ENCODE measurements at regions not wholly inside any gene's neighbourhood (a gene's known extent, or its start where the extent isn't known, plus 50 kb on each side); places are given as distances from the start of the nearest gene placed in this dataset.

DNA sequence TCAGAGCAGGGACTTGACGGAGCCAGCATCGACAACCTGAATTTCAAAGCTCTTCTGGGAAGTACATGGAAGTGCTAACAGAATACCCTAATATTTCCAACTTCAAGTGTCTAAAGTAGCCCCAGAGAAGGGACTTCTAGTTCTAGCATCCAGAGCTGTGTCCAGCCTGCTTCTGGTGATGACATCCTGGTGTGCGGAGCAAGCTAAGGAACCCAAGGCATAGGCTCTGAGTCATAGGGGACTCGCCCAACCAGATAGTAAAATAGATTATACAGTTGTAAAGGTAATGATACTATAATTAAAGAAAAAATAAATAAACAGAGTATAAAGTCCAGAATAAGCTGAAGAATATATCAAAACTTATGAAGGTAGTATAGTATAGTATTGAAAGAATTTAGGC is 108.1 kb upstream of the SERPINE2 start:
- TF ChIP-seq, protein P1, sequence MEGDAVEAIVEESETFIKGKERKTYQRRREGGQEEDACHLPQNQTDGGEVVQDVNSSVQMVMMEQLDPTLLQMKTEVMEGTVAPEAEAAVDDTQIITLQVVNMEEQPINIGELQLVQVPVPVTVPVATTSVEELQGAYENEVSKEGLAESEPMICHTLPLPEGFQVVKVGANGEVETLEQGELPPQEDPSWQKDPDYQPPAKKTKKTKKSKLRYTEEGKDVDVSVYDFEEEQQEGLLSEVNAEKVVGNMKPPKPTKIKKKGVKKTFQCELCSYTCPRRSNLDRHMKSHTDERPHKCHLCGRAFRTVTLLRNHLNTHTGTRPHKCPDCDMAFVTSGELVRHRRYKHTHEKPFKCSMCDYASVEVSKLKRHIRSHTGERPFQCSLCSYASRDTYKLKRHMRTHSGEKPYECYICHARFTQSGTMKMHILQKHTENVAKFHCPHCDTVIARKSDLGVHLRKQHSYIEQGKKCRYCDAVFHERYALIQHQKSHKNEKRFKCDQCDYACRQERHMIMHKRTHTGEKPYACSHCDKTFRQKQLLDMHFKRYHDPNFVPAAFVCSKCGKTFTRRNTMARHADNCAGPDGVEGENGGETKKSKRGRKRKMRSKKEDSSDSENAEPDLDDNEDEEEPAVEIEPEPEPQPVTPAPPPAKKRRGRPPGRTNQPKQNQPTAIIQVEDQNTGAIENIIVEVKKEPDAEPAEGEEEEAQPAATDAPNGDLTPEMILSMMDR (IDR thresholded peaks at IDR 0.05): no peak
- TF ChIP-seq EZH2 (IDR thresholded peaks at IDR 0.05): no peak
- TF ChIP-seq EZH2phosphoT487 (IDR thresholded peaks at IDR 0.05): no peak
